Endothelial cell of umbilical vein (primary cell): ENCODE measurements at regions not wholly inside any gene's neighbourhood (a gene's known extent, or its start where the extent isn't known, plus 50 kb on each side); places are given as distances from the start of the nearest gene placed in this dataset.

Experiments used
- CTCF ChIP-seq, 2 donors: IDR thresholded peaks; 1 replicate in 1 of 2; 2 replicates in 1 of 2; pipeline ENCODE4 v1.5.1; 2011; ENCODE audit warnings: low read length in 2 of 2, mild to moderate bottlenecking in 2 of 2, moderate library complexity in 2 of 2, control low read depth in 1 of 2, inconsistent platforms in 1 of 2, low read depth in 1 of 2; ENCODE audit not compliant: insufficient read depth in 1 of 2; ENCODE audit errors: extremely low read depth in 1 of 2
- EZH2 ChIP-seq: IDR thresholded peaks from 2 replicates; pipeline ENCODE4 v1.6.1; 2012; ENCODE audit warnings: borderline replicate concordance, low read depth, mild to moderate bottlenecking, moderate library complexity, low read length, inconsistent platforms; ENCODE audit not compliant: severe bottlenecking
- FOS ChIP-seq: IDR thresholded peaks from 2 replicates; pipeline ENCODE4 v1.6.1; 2011; ENCODE audit warnings: mild to moderate bottlenecking, low read length, moderate library complexity, borderline replicate concordance; ENCODE audit not compliant: insufficient read depth
- GATA2 ChIP-seq: IDR thresholded peaks from 2 replicates; pipeline ENCODE4 v1.7.0; 2011; ENCODE audit warnings: low read depth, mild to moderate bottlenecking, moderate library complexity, mixed read lengths, low read length; ENCODE audit not compliant: insufficient read length, insufficient read depth
- MAX ChIP-seq: IDR thresholded peaks from 2 replicates; pipeline ENCODE4 v1.6.1; 2011; ENCODE audit not compliant: insufficient read depth, insufficient read length
- MYC ChIP-seq: IDR thresholded peaks from one replicate; pipeline ENCODE4 v1.6.1; 2011; ENCODE audit warnings: mild to moderate bottlenecking, low read depth, low read length
- POLR2A ChIP-seq: IDR thresholded peaks from 2 replicates; pipeline ENCODE4 v1.6.1; 2012; ENCODE audit warnings: low read depth, mild to moderate bottlenecking, control low read depth, low read length
- POLR2AphosphoS5 ChIP-seq: IDR thresholded peaks from 2 replicates; pipeline ENCODE4 v1.6.1; 2012; ENCODE audit warnings: low read depth, mild to moderate bottlenecking, control low read depth, low read length, moderate library complexity; ENCODE audit not compliant: insufficient read depth

- TF ChIP-seq CTCF (IDR thresholded peaks at IDR 0.05; ENCODE audit: extremely low read depth in 1 of 2, insufficient read depth in 1 of 2, low read depth in 1 of 2, low read length in 2 of 2) (no peak), POLR2A (no peak), EZH2 (no peak), FOS (no peak), GATA2 (no peak), POLR2AphosphoS5 (no peak), MYC (no peak), MAX (no peak)
These were observed 742.9 kb downstream of the TLR4 start for GRCh38 chr9:118446943-118447639.
